RWPE2 (cell line): ENCODE measurements at regions not wholly inside any gene's neighbourhood (a gene's known extent, or its start where the extent isn't known, plus 50 kb on each side); places are given as distances from the start of the nearest gene placed in this dataset.

Experiments used
- ATAC-seq: fragments of 200-7000 bp; cut with Tn5 transposase; 3 replicates; pipeline ENCODE4 v1.9.1; 2021; ENCODE audit warnings: low read depth
- DNase-seq: peaks from one replicate; pipeline ENCODE4 v3.0.0-alpha.2; 2020; ENCODE audit warnings: low spot score
- H3K27ac ChIP-seq: fragments of 450-650 bp; 2 replicates; pipeline ENCODE4 v1.5.1; 2017; ENCODE audit warnings: mild to moderate bottlenecking; ENCODE audit not compliant: poor library complexity, severe bottlenecking
- H3K27me3 ChIP-seq: fragments of 250-450 bp; sonication (Bioruptor Pico); 2 replicates; pipeline ENCODE4 v1.5.1; 2021; ENCODE audit warnings: mild to moderate bottlenecking, moderate library complexity; ENCODE audit not compliant: insufficient read depth, poor library complexity, severe bottlenecking
- H3K36me3 ChIP-seq: fragments of 250-450 bp; sonication (Bioruptor Pico); 2 replicates; pipeline ENCODE4 v1.5.1; 2020; ENCODE audit warnings: low read depth, mild to moderate bottlenecking, moderate library complexity
- H3K4me1 ChIP-seq: fragments of 250-450 bp; sonication (Bioruptor Pico); 2 replicates; pipeline ENCODE4 v1.5.1; 2021; ENCODE audit warnings: mild to moderate bottlenecking, moderate library complexity; ENCODE audit not compliant: insufficient read depth, poor library complexity, severe bottlenecking
- H3K4me3 ChIP-seq: fragments of 250-450 bp; sonication (Bioruptor Pico); 2 replicates; pipeline ENCODE4 v1.5.1; 2021; ENCODE audit warnings: mild to moderate bottlenecking, moderate library complexity; ENCODE audit not compliant: severe bottlenecking
- H3K9me3 ChIP-seq: fragments of 250-450 bp; sonication (Bioruptor Pico); 2 replicates; pipeline ENCODE4 v1.5.1; 2021; ENCODE audit warnings: mild to moderate bottlenecking, moderate library complexity; ENCODE audit not compliant: severe bottlenecking
- CTCF ChIP-seq: fragments of 450-650 bp; IDR thresholded peaks from one replicate; pipeline ENCODE4 v1.5.1; 2017; ENCODE audit warnings: mild to moderate bottlenecking, moderate library complexity; ENCODE audit not compliant: poor library complexity, severe bottlenecking

GRCh38 chr4:127244515-127244914, 388.2 kb upstream of the INTU start:
- TF ChIP-seq CTCF = no peak
- Histone ChIP-seq H3K9me3 (no peaks in the 10 kb centered on the region), H3K4me1 (no peaks in the 10 kb centered on the region), H3K4me3 (no peak overlapping the region), H3K27ac (no peak overlapping the region), H3K36me3 (no peaks in the 10 kb centered on the region), H3K27me3 (no peaks in the 10 kb centered on the region)
- ATAC-seq = no peak
- DNase-seq = no peak

GRCh38 chr4:127246963-127247952, 385.5 kb upstream of the INTU start:
- Histone ChIP-seq H3K4me3 (no peak overlapping the region), H3K36me3 (no peaks in the 10 kb centered on the region), H3K27me3 (no peaks in the 10 kb centered on the region), H3K27ac (no peak overlapping the region), H3K9me3 (no peaks in the 10 kb centered on the region), H3K4me1 (no peaks in the 10 kb centered on the region)
- no peak for ATAC-seq
- no peak for DNase-seq
- TF ChIP-seq CTCF = no peak

- Histone ChIP-seq H3K27ac (no peak overlapping the region), H3K4me3 (no peak overlapping the region), H3K36me3 (no peaks in the 10 kb centered on the region), H3K27me3 (no peaks in the 10 kb centered on the region), H3K9me3 (no peaks in the 10 kb centered on the region), H3K4me1 (no peaks in the 10 kb centered on the region)
- TF ChIP-seq CTCF = no peak
- no peak for DNase-seq
- no peak for ATAC-seq
These were observed 383.5 kb upstream of the INTU start for GRCh38 chr4:127249066-127249766.

DNA sequence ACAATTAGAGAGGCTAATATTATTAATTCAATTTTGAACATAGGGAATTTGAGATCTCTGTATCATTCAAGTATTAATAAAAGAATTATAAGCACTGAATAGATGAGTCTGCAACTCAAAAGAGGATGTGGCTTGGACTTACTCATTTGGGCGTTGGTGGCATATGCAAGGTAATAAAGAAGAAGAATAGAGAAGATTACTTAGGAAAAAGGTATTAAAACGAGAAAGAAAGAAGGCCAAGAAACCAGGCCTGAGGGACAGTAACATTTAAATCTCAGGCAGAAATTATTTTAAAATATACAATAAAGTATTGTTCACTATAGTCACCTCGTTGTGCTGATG, 383.0 kb upstream of the INTU start:
- no peak overlapping the region for H3K4me3 ChIP-seq
- DNase-seq (no peak), ATAC-seq (no peak)
- no peak for TF ChIP-seq CTCF
- no peaks in the 10 kb centered on the region for H3K36me3 ChIP-seq
- no peaks in the 10 kb centered on the region for H3K9me3 ChIP-seq
- no peaks in the 10 kb centered on the region for H3K4me1 ChIP-seq
- no peaks in the 10 kb centered on the region for H3K27me3 ChIP-seq
- no peak overlapping the region for H3K27ac ChIP-seq
